ENCODE measurements at regions not wholly inside any gene's neighbourhood (a gene's known extent, or its start where the extent isn't known, plus 50 kb on each side); places are given as distances from the start of the nearest gene placed in this dataset.
A peak's percentile ranks its signal among the peaks of the same experiment; 100 is the strongest.

DNA sequence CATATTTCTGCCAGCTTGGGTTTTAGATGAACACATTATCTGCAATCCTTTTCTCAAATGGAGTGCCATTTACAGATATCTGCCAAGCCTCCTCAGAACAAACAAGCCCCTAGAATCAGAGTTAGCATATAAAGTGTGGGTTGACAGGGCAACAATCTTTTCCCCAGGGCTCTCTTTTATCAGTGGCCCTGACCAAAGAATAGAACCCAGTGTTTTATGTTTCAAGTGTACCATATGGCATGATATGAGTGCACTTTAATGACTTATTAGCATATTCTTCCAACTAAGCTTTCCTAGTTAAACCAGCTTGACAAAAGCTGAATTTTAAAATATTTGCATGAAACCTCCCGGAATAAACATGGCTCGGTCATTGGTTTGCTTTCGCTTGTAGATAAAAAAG is 57.3 kb downstream of the EVX1 start:
- Histone ChIP-seq H3K9me3 (ENCODE audit: control insufficient read depth in 4 of 4, insufficient read depth in 3 of 4, low read length in 3 of 4) (no peaks in the 10 kb centered on the region), H3K27ac (ENCODE audit: low read depth in 1 of 2, low read length in 1 of 2) (no peak overlapping the region), H3K27me3 (ENCODE audit: control insufficient read depth in 3 of 3, insufficient read depth in 3 of 3, low read length in 2 of 3) (no peaks in the 10 kb centered on the region), H3K36me3 (ENCODE audit: control insufficient read depth in 4 of 4, insufficient read depth in 4 of 4, low read length in 4 of 4) (no peaks in the 10 kb centered on the region), H3K9ac (ENCODE audit: insufficient read depth in 1 of 2, low read length in 2 of 2) (no peak overlapping the region), H3K4me3 (no peak overlapping the region), H3K4me1 (ENCODE audit: control insufficient read depth in 5 of 5, insufficient read depth in 5 of 5, low read length in 5 of 5) (peaks cover 0 to 5% (median 0%) of the 10 kb centered on the region in 5 donors)
- DNase-seq (no peak), ATAC-seq (ENCODE audit: insufficient read depth, low FRiP score) (no peak)
- TF ChIP-seq, protein P1, sequence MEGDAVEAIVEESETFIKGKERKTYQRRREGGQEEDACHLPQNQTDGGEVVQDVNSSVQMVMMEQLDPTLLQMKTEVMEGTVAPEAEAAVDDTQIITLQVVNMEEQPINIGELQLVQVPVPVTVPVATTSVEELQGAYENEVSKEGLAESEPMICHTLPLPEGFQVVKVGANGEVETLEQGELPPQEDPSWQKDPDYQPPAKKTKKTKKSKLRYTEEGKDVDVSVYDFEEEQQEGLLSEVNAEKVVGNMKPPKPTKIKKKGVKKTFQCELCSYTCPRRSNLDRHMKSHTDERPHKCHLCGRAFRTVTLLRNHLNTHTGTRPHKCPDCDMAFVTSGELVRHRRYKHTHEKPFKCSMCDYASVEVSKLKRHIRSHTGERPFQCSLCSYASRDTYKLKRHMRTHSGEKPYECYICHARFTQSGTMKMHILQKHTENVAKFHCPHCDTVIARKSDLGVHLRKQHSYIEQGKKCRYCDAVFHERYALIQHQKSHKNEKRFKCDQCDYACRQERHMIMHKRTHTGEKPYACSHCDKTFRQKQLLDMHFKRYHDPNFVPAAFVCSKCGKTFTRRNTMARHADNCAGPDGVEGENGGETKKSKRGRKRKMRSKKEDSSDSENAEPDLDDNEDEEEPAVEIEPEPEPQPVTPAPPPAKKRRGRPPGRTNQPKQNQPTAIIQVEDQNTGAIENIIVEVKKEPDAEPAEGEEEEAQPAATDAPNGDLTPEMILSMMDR (IDR thresholded peaks at IDR 0.05; ENCODE audit: control extremely low read depth, extremely low read depth), result no peak
- 94% methylated on average over 3 of the region's 3 CpGs for WGBS, 2 donors

DNA sequence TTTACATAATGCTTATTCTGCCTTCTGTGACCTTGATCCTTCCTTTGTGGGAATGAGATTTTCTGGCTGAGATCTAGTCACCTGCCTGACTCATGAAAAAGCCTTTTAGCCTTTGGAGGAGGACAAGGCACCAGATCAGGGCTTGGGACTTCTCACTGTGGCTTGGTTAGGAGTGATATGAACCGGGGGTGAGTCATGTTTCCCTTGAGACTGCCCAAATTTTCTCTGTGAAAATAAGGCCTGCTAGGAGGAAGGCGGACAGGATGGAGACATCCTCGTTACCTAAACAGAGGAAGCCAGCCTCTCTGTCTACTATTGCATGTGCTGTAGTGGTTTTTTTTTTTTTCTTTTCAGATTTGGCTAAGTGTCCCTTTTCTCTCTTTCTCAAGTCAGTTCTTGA is 57.8 kb downstream of the EVX1 start:
- H3K36me3 ChIP-seq (ENCODE audit: control insufficient read depth in 4 of 4, insufficient read depth in 4 of 4, low read length in 4 of 4), result no peaks in the 10 kb centered on the region
- H3K27me3 ChIP-seq (ENCODE audit: control insufficient read depth in 3 of 3, insufficient read depth in 3 of 3, low read length in 2 of 3), result no peaks in the 10 kb centered on the region
- H3K4me1 ChIP-seq (ENCODE audit: control insufficient read depth in 5 of 5, insufficient read depth in 5 of 5, low read length in 5 of 5), result peaks cover 0 to 5% (median 0%) of the 10 kb centered on the region in 5 donors
- TF ChIP-seq, protein P1 (IDR thresholded peaks at IDR 0.05; ENCODE audit: control extremely low read depth, extremely low read depth), result no peak
- ATAC-seq (ENCODE audit: insufficient read depth, low FRiP score) (no peak), DNase-seq (no peak)
- H3K27ac ChIP-seq (ENCODE audit: low read depth in 1 of 2, low read length in 1 of 2), result no peak overlapping the region
- no peak overlapping the region for H3K9ac ChIP-seq (ENCODE audit: insufficient read depth in 1 of 2, low read length in 2 of 2)
- no peak overlapping the region for H3K4me3 ChIP-seq
- H3K9me3 ChIP-seq (ENCODE audit: control insufficient read depth in 4 of 4, insufficient read depth in 3 of 4, low read length in 3 of 4), result no peaks in the 10 kb centered on the region
- 48% methylated on average over 3 of the region's 3 CpGs for WGBS, 2 donors

DNA sequence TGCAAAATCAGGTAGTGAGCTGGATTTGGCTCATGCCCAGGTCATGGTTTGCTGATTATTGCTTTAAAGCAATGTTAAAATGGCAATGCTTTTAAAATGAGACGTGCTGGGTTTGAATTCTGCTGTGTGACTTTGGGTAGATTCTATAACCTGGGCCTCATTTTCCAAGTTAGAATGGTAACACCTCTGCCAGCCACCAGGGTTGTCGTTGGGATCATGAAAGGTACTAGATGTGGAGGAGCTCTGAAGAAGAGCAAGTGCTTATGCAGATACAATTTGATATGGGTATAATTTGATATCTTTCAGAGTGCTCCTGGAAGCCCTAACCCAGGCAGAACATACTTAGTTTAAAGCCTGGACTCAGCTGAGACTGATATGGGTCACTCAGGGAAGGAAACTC is 60.0 kb downstream of the EVX1 start:
- 84 to 87% methylated on average over 2 of the region's 2 CpGs for WGBS, 2 donors
- Histone ChIP-seq H3K9me3 (ENCODE audit: control insufficient read depth in 4 of 4, insufficient read depth in 3 of 4, low read length in 3 of 4) (no peaks in the 10 kb centered on the region), H3K4me3 (no peak overlapping the region), H3K27ac (ENCODE audit: low read depth in 1 of 2, low read length in 1 of 2) (no peak overlapping the region), H3K27me3 (ENCODE audit: control insufficient read depth in 3 of 3, insufficient read depth in 3 of 3, low read length in 2 of 3) (no peaks in the 10 kb centered on the region), H3K36me3 (ENCODE audit: control insufficient read depth in 4 of 4, insufficient read depth in 4 of 4, low read length in 4 of 4) (no peaks in the 10 kb centered on the region), H3K9ac (ENCODE audit: insufficient read depth in 1 of 2, low read length in 2 of 2) (no peak overlapping the region), H3K4me1 (ENCODE audit: control insufficient read depth in 5 of 5, insufficient read depth in 5 of 5, low read length in 5 of 5) (peaks cover 0 to 5% (median 0%) of the 10 kb centered on the region in 5 donors)
- ATAC-seq (ENCODE audit: insufficient read depth, low FRiP score) (no peak), DNase-seq (no peak)
- TF ChIP-seq, protein P1 (IDR thresholded peaks at IDR 0.05; ENCODE audit: control extremely low read depth, extremely low read depth), result no peak

DNA sequence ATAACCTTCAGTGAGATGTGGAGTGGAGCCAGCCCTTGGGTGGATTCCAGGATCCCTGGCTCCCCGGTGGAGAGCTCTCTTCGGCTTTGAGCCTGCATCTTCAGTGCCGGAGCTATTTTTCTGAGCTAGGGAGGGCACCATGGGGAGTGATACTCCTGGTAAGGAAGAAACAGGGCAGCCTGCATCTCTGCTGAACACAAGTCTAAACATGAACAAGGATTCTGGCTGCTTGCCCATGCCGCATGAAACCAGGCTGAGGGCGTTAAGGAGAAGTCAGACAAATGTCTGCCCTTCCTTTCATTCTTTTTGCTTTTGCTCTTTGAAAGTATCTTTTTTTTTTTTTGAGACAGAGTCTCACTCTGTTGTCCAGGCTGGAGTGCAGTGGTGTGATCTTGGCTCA is 60.4 kb downstream of the EVX1 start:
- WGBS, 2 donors, result 54 to 63% methylated on average over 5 of the region's 5 CpGs
- ATAC-seq (ENCODE audit: insufficient read depth, low FRiP score) (no peak), DNase-seq (peak; percentile 33 to 67 (median 40))
- Histone ChIP-seq H3K4me3 (no peak overlapping the region), H3K4me1 (ENCODE audit: control insufficient read depth in 5 of 5, insufficient read depth in 5 of 5, low read length in 5 of 5) (peaks cover 0 to 5% (median 0%) of the 10 kb centered on the region in 5 donors), H3K9ac (ENCODE audit: insufficient read depth in 1 of 2, low read length in 2 of 2) (no peak overlapping the region), H3K27me3 (ENCODE audit: control insufficient read depth in 3 of 3, insufficient read depth in 3 of 3, low read length in 2 of 3) (no peaks in the 10 kb centered on the region), H3K27ac (ENCODE audit: low read depth in 1 of 2, low read length in 1 of 2) (no peak overlapping the region), H3K9me3 (ENCODE audit: control insufficient read depth in 4 of 4, insufficient read depth in 3 of 4, low read length in 3 of 4) (no peaks in the 10 kb centered on the region), H3K36me3 (ENCODE audit: control insufficient read depth in 4 of 4, insufficient read depth in 4 of 4, low read length in 4 of 4) (no peaks in the 10 kb centered on the region)
- TF ChIP-seq, protein P1 (IDR thresholded peaks at IDR 0.05; ENCODE audit: control extremely low read depth, extremely low read depth), result no peak

Measured in lung (tissue), 11 donors.